HG02852 (cell line): ENCODE measurements at regions not wholly inside any gene's neighbourhood (a gene's known extent, or its start where the extent isn't known, plus 50 kb on each side); places are given as distances from the start of the nearest gene placed in this dataset.

ENCODE experiments used
- ATAC-seq: cut with Tn5 transposase; IDR thresholded peaks from one replicate; pipeline ENCODE4 v1.9.1; 2021; ENCODE audit warnings: mild to moderate bottlenecking, moderate library complexity; ENCODE audit not compliant: unreplicated experiment

- no peak for ATAC-seq
These were observed 156.6 kb downstream of the GATB start for GRCh38 chr4:151604238-151604637.

GRCh38 chr4:151605215-151605614 lies 155.6 kb downstream of the GATB start:
- no peak for ATAC-seq

GRCh38 chr4:151606061-151606460 lies 154.7 kb downstream of the GATB start:
- ATAC-seq: no peak

- ATAC-seq: no peak
These were observed 150.6 kb downstream of the GATB start for GRCh38 chr4:151610229-151610628.

- no peak for ATAC-seq
These were observed 148.8 kb downstream of the GATB start for GRCh38 chr4:151611960-151612359.

GRCh38 chr4:151613290-151613689 lies 147.5 kb downstream of the GATB start:
- ATAC-seq: no peak

- ATAC-seq: no peak
These were observed 146.2 kb downstream of the GATB start for GRCh38 chr4:151614561-151614960.

GRCh38 chr4:151618858-151619257 lies 141.9 kb downstream of the GATB start:
- ATAC-seq: no peak

- ATAC-seq: no peak
These were observed 140.7 kb downstream of the GATB start for GRCh38 chr4:151620066-151620465.
